ENCODE measurements at regions not wholly inside any gene's neighbourhood (a gene's known extent, or its start where the extent isn't known, plus 50 kb on each side); places are given as distances from the start of the nearest gene placed in this dataset.

GRCh38 chr16:63527404-63527803, 1491.2 kb upstream of the CDH8 start:
- no peak for TF ChIP-seq ATF2 (IDR thresholded peaks at IDR 0.05; ENCODE audit: low read length)
- TF ChIP-seq CTCF (IDR thresholded peaks at IDR 0.05 in 2 of 3, conservative IDR thresholded peaks at IDR 0.05 in 1 of 3; ENCODE audit: control insufficient read depth in 2 of 3, extremely low read depth in 1 of 3, insufficient read depth in 1 of 3, low read depth in 3 of 3, low read length in 3 of 3), result no peak
